Subcutaneous abdominal adipose tissue (tissue), 5 donors: ENCODE measurements at regions not wholly inside any gene's neighbourhood (a gene's known extent, or its start where the extent isn't known, plus 50 kb on each side); places are given as distances from the start of the nearest gene placed in this dataset.

Experiments used
- H3K27ac ChIP-seq: one replicate; pipeline ENCODE4 v1.7.0; 2013; ENCODE audit warnings: low read depth, mild to moderate bottlenecking, inconsistent platforms, low read length, moderate library complexity
- H3K27me3 ChIP-seq, 5 donors: one replicate each; pipeline ENCODE4 v1.7.0; 2013; ENCODE audit warnings: low read length in 5 of 5, inconsistent platforms in 1 of 5; ENCODE audit not compliant: control insufficient read depth in 5 of 5, insufficient read depth in 4 of 5
- H3K36me3 ChIP-seq, 5 donors: one replicate each; pipeline ENCODE4 v1.7.0; 2013; ENCODE audit warnings: low read length in 5 of 5; ENCODE audit not compliant: control insufficient read depth in 5 of 5, insufficient read depth in 5 of 5
- H3K4me1 ChIP-seq, 5 donors: one replicate each; pipeline ENCODE4 v1.7.0; 2013; ENCODE audit warnings: low read length in 5 of 5, mild to moderate bottlenecking in 3 of 5, moderate library complexity in 1 of 5; ENCODE audit not compliant: control insufficient read depth in 5 of 5, insufficient read depth in 5 of 5
- H3K4me3 ChIP-seq, 5 donors: one replicate each; pipeline ENCODE4 v1.7.0; 2013; ENCODE audit warnings: low read length in 5 of 5, low read depth in 1 of 5
- H3K9ac ChIP-seq, 5 donors: one replicate each; pipeline ENCODE4 v1.7.0; 2013; ENCODE audit warnings: low read length in 5 of 5, mild to moderate bottlenecking in 4 of 5, moderate library complexity in 3 of 5
- H3K9me3 ChIP-seq, 5 donors: one replicate each; pipeline ENCODE4 v1.7.0; 2013; ENCODE audit warnings: low read length in 5 of 5; ENCODE audit not compliant: control insufficient read depth in 5 of 5
- donor health status: healthy.
- donor health status: healthy.
- donor health status: healthy.
- donor health status: healthy.
- donor health status: healthy.

DNA sequence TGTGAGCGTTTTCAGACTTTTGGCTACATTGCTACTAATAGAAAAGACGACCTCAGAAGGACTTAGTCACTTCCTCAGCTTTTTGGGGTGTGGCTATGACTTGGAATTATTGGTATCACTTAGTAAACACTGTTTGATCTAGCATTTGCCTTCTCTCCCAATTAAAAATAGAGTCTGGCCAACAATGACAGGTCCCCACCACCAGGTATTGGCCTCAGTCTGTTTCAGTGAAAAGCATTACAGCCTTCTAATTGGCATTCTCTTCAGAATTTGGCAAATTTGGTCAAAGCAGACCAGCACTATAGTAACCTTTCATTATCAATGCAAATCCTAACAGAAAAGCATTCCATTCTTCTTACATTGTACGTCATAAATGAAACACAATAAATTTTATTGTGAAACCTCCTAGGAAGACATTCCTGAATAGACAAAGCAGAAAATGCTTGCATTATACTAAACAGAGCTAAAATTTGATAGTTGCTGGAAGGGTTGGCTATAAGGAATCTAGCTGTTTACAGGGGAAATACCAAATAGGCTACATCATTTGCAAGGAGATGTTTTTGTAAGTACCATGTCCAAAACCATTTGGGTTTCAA, 613.9 kb downstream of the IRS1 start:
- Histone ChIP-seq H3K27ac (peak overlapping the region; percentile 74), H3K4me3 (peak overlapping the region in 1 of 5 donors; percentile 35)

DNA sequence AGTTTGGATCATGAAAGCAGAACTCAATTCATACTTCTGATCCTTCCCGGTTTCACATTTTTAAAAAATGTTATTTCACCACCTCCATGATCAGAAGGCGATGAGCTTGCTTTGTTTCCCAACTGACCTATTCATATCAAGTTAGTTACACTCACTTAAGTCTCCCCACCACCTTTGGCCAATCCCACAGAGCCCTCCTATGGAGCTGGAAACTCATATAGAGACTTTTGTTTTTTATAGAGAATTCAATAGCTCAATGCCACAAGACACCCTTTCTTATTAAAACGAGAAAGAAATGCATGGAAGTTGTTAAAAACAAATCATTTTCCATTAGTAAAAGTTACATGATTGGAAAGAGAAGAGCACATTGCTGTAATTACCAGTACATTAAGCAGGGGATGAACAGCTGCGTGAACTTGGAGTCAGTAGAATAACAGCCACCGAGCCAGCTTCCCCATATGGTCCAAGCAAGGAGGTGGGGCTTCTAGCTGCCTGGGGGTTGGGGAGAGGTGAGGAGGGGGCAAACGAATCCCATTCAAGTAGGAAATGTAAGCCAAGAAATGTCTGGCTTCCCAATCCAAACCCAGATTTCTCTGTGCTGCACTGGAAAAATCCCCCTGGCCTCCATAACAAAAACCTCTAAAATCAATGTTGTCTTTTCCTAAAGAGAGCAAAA, 614.5 kb downstream of the IRS1 start:
- Histone ChIP-seq H3K4me3 (peak overlapping the region in 3 of 5 donors; percentile 19 to 35 (median 29)), H3K9ac (no peak overlapping the region), H3K9me3 (peaks cover 0 to 7% (median 5%) of the 10 kb centered on the region in 5 donors), H3K27me3 (no peaks in the 10 kb centered on the region), H3K27ac (peak overlapping the region; percentile 74), H3K4me1 (peaks cover 0 to 40% (median 23%) of the 10 kb centered on the region in 5 donors), H3K36me3 (no peaks in the 10 kb centered on the region)

More for the DNA sequence above, 613.9 kb downstream of the IRS1 start:
- peak overlapping the region in 1 of 5 donors; percentile 29 for H3K9ac ChIP-seq
- H3K4me1 ChIP-seq = peaks cover 0 to 44% (median 25%) of the 10 kb centered on the region in 5 donors
- H3K27me3 ChIP-seq = no peaks in the 10 kb centered on the region
- H3K36me3 ChIP-seq = no peaks in the 10 kb centered on the region
- H3K9me3 ChIP-seq = peaks cover 0 to 1% (median 0%) of the 10 kb centered on the region in 5 donors

DNA sequence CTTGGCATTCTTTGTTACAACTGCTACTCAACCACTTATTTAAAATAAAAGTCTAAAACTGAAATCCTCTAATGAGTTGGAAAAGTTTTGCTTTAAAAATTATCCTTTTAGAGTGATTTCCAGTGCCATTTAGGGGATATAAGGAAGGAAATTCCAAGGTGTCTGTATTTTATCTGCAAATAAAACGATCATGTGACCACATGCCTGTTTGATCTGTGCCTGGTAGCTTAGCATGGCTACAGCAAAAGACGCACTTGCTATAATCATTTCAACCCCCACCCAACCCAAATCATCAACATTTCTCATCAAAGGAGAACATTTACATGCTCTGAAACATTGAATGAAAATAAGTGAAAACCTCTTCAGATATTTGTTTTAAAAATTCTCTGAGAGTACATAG, 615.1 kb downstream of the IRS1 start:
- peaks cover 0 to 36% (median 23%) of the 10 kb centered on the region in 5 donors for H3K4me1 ChIP-seq
- no peak overlapping the region for H3K4me3 ChIP-seq
- no peaks in the 10 kb centered on the region for H3K27me3 ChIP-seq
- H3K36me3 ChIP-seq = no peaks in the 10 kb centered on the region
- peaks cover 0 to 10% (median 5%) of the 10 kb centered on the region in 5 donors for H3K9me3 ChIP-seq
- H3K27ac ChIP-seq = peak overlapping the region; percentile 74
- no peak overlapping the region for H3K9ac ChIP-seq

DNA sequence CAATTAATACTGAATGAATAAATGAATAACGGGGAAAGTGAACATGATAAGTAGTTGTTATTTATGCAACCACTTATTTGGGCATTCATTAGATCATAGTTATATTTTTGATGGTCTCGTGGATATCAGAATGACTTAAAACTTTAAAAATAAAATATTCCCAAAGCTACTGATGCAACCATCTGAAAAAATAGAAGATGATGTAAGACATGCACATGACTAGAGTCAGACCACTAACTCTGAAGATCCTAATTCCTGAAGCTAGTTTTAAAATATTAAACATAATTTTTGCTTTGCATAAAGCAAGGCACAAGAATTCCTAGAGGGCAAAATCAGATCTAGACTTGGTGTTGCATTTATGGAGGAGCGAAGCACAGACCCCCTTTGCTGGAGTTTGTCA, 616.1 kb downstream of the IRS1 start:
- peaks cover 0 to 36% (median 23%) of the 10 kb centered on the region in 5 donors for H3K4me1 ChIP-seq
- no peaks in the 10 kb centered on the region for H3K27me3 ChIP-seq
- no peak overlapping the region for H3K9ac ChIP-seq
- peaks cover 0 to 19% (median 12%) of the 10 kb centered on the region in 5 donors for H3K9me3 ChIP-seq
- H3K36me3 ChIP-seq = no peaks in the 10 kb centered on the region
- no peak overlapping the region for H3K27ac ChIP-seq
- no peak overlapping the region for H3K4me3 ChIP-seq

DNA sequence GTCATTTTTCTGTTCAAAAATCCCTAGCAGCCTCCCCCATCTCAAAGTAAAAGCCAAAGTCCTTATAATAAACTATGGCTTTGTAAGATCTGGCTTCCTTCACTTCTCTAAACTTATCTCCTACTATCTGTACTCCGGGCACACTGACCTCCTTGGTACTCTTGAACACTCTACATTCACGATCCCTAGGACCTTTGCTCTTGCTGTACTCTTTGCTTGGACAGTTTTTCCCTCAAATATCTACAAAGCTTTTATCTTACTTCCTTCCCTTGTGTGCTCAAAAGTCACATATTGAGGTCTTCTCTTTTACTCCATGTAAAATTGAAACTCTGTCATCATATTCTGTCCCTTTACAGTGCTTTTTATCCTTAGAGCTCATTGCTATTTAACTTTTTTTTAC, 616.6 kb downstream of the IRS1 start:
- H3K27me3 ChIP-seq = no peaks in the 10 kb centered on the region
- H3K9me3 ChIP-seq = peaks cover 0 to 24% (median 16%) of the 10 kb centered on the region in 5 donors
- no peak overlapping the region for H3K4me3 ChIP-seq
- no peak overlapping the region for H3K9ac ChIP-seq
- H3K36me3 ChIP-seq = no peaks in the 10 kb centered on the region
- peaks cover 0 to 33% (median 22%) of the 10 kb centered on the region in 5 donors for H3K4me1 ChIP-seq
- H3K27ac ChIP-seq = peak overlapping the region; percentile 11

DNA sequence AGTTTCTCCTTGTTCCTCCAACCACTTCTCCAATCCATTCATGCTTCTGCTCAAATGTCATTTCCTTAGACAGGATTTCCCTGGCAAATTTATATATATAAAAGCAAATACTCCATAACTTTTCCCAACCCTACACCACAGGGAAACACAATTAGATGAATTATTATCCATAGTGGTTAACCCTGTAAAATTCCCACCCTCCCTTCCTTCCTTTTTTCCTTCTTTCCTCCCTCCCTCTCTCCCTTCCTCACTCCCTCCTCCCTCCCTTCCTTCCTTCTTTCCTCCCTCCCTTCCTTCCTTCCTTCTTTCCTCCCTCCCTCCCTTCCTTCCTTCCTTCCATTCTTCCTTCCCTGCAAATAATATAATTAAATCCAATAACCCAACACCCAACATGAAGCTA, 617.7 kb downstream of the IRS1 start:
- H3K4me1 ChIP-seq = peaks cover 0 to 23% (median 14%) of the 10 kb centered on the region in 5 donors
- no peak overlapping the region for H3K27ac ChIP-seq
- no peaks in the 10 kb centered on the region for H3K27me3 ChIP-seq
- H3K9me3 ChIP-seq = peaks cover 0 to 33% (median 24%) of the 10 kb centered on the region in 5 donors
- no peak overlapping the region for H3K4me3 ChIP-seq
- no peak overlapping the region for H3K9ac ChIP-seq
- H3K36me3 ChIP-seq = no peaks in the 10 kb centered on the region

DNA sequence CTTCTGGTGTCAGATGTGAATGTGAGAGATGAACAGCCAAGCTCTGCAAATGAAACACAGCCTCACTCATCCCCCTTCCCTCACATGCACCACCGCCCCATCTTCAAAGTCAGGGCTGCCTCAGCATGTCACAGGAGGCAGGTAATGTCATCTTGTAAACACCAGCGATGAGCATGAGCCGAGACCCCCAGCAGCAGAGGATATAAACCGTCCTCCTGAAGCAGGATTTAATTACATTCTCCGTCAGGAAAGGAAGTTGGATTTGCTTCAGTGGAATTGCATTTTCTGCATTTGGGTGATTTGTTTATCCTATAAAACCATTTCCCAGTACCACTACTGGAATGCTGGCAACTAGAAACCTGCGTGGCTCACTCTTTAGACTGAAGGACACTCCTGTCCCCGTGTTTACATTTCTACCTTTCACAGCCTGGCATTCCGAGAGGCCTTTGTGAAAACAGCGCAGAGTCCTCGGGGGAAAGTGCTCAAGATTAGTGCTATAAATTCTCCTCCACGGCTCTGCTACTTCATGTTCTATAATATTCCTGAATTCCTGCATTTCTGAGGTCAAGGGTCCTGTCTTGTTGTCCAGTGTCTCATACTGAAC, 619.2 kb downstream of the IRS1 start:
- peak overlapping the region in 1 of 5 donors; percentile 16 for H3K4me3 ChIP-seq
- no peaks in the 10 kb centered on the region for H3K36me3 ChIP-seq
- H3K9ac ChIP-seq = no peak overlapping the region
- no peaks in the 10 kb centered on the region for H3K27me3 ChIP-seq
- H3K4me1 ChIP-seq = peaks cover 0 to 13% (median 6%) of the 10 kb centered on the region in 5 donors
- peaks cover 0 to 33% (median 24%) of the 10 kb centered on the region in 5 donors for H3K9me3 ChIP-seq
- no peak overlapping the region for H3K27ac ChIP-seq

DNA sequence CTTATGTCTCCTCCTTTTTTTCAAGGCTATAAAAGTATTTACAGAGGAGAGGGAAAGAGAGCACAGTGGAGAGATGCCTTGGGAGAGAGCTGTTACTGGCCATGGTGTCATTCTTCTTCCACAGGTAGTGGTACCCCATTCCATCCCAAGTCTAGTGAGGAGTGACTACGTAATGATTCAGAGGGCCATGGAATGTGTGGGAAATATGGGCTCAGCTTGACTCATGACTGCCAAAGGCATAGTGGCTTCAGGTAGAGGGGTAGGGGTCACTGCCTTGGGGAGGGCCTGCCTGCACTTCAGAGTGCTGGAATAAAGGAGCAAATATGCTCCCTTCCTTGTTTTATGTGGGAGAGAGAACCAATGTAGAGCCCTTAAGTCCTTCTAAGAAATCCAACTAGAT, 620.6 kb downstream of the IRS1 start:
- no peaks in the 10 kb centered on the region for H3K36me3 ChIP-seq
- no peak overlapping the region for H3K27ac ChIP-seq
- H3K4me3 ChIP-seq = peak overlapping the region in 2 of 5 donors; percentile 36 to 44
- no peak overlapping the region for H3K9ac ChIP-seq
- peaks cover 0 to 4% (median 0%) of the 10 kb centered on the region in 5 donors for H3K4me1 ChIP-seq
- H3K27me3 ChIP-seq = no peaks in the 10 kb centered on the region
- H3K9me3 ChIP-seq = peaks cover 0 to 33% (median 24%) of the 10 kb centered on the region in 5 donors

DNA sequence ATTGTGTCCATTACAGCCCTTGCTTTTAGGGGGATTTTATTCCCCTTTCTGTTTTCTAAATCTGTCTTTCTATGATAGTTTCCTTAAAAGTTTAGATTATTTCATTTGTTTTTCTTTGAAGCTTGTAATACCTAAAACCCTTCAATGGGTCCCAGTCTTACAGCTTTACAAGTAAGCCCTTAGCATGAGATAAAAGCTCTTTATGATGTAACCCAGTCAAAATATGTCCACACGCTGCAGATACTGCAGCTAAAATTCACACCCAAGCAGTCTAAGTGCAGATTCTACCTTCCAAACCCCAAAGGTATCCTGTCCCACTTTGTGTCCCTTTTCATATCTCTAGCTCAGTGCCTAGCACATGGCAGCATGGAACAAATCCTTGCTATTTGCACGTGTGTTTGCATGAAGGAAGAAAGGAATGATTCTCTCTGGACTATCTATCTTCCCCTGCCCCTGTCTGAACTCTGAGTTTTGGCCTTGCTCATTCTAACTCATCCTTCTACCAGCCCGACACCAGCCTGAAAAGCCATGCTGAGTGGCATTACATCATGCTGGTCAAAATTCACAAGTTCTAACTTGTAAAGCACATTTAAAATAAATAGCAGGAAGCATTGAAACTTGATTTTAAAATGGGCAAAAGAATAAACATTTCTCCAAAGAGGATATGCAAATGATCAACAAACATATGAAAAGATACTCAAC, 623.2 kb downstream of the IRS1 start:
- H3K27me3 ChIP-seq = no peaks in the 10 kb centered on the region
- H3K4me1 ChIP-seq = no peaks in the 10 kb centered on the region
- peak overlapping the region in 1 of 5 donors; percentile 9 for H3K4me3 ChIP-seq
- no peak overlapping the region for H3K9ac ChIP-seq
- H3K27ac ChIP-seq = no peak overlapping the region
- peaks cover 0 to 33% (median 24%) of the 10 kb centered on the region in 5 donors for H3K9me3 ChIP-seq
- no peaks in the 10 kb centered on the region for H3K36me3 ChIP-seq
